ENCODE measurements at regions not wholly inside any gene's neighbourhood (a gene's known extent, or its start where the extent isn't known, plus 50 kb on each side); places are given as distances from the start of the nearest gene placed in this dataset.

DNA sequence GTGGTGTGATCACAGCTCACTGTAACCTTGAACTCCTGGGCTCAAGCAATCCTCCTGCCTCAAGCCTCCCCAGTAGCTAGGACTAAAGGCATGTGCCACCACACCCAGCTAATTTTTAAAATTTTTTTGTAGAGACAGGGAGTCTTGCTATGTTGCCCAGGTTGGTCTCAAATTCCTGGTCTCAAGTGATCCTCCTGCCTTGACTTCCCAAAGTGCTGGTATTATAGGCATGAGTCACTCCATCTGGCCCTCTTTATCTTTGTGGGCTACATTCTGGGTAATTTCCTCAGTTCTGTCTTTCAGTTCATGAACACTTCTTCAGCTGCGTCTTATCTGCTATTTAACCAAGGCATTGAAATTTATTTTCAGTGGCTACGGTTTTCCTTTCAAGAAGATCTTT is 196.6 kb upstream of the IER5L start:
- Histone ChIP-seq H3K4me3 (replicated peaks; ENCODE audit: insufficient read depth, low read length) (no peak overlapping the region), H3K27me3 (ENCODE audit: insufficient read depth, poor library complexity, severe bottlenecking) (no peaks in the 10 kb centered on the region), H3K27ac (replicated peaks) (no peak overlapping the region)
- DNase-seq (ENCODE audit: low read depth in 1 of 2, low spot score in 1 of 2) = no peak
- TF ChIP-seq SPI1 (IDR thresholded peaks at IDR 0.05; ENCODE audit: borderline replicate concordance, low read depth) (no peak), POLR2AphosphoS5 (IDR thresholded peaks at IDR 0.05; ENCODE audit: low read depth) (no peak), GABPA (IDR thresholded peaks at IDR 0.05; ENCODE audit: low read depth) (no peak), REST (IDR thresholded peaks at IDR 0.05; ENCODE audit: insufficient replicate concordance, low read depth) (no peak)
- TF ChIP-seq, protein P1, sequence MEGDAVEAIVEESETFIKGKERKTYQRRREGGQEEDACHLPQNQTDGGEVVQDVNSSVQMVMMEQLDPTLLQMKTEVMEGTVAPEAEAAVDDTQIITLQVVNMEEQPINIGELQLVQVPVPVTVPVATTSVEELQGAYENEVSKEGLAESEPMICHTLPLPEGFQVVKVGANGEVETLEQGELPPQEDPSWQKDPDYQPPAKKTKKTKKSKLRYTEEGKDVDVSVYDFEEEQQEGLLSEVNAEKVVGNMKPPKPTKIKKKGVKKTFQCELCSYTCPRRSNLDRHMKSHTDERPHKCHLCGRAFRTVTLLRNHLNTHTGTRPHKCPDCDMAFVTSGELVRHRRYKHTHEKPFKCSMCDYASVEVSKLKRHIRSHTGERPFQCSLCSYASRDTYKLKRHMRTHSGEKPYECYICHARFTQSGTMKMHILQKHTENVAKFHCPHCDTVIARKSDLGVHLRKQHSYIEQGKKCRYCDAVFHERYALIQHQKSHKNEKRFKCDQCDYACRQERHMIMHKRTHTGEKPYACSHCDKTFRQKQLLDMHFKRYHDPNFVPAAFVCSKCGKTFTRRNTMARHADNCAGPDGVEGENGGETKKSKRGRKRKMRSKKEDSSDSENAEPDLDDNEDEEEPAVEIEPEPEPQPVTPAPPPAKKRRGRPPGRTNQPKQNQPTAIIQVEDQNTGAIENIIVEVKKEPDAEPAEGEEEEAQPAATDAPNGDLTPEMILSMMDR (IDR thresholded peaks at IDR 0.05; ENCODE audit: insufficient read depth, low read length) = no peak

GRCh38 chr9:129374231-129374630 is 196.2 kb upstream of the IER5L start:
- Histone ChIP-seq H3K27me3 (ENCODE audit: insufficient read depth, poor library complexity, severe bottlenecking) (no peaks in the 10 kb centered on the region), H3K27ac (replicated peaks) (no peak overlapping the region), H3K4me3 (replicated peaks; ENCODE audit: insufficient read depth, low read length) (no peak overlapping the region)
- no peak for TF ChIP-seq REST (IDR thresholded peaks at IDR 0.05; ENCODE audit: insufficient replicate concordance, low read depth)
- TF ChIP-seq POLR2AphosphoS5 (IDR thresholded peaks at IDR 0.05; ENCODE audit: low read depth) = no peak
- no peak for TF ChIP-seq SPI1 (IDR thresholded peaks at IDR 0.05; ENCODE audit: borderline replicate concordance, low read depth)
- TF ChIP-seq, protein P1 (IDR thresholded peaks at IDR 0.05; ENCODE audit: insufficient read depth, low read length) = no peak
- no peak for TF ChIP-seq GABPA (IDR thresholded peaks at IDR 0.05; ENCODE audit: low read depth)
- DNase-seq (ENCODE audit: low read depth in 1 of 2, low spot score in 1 of 2) = no peak

DNA sequence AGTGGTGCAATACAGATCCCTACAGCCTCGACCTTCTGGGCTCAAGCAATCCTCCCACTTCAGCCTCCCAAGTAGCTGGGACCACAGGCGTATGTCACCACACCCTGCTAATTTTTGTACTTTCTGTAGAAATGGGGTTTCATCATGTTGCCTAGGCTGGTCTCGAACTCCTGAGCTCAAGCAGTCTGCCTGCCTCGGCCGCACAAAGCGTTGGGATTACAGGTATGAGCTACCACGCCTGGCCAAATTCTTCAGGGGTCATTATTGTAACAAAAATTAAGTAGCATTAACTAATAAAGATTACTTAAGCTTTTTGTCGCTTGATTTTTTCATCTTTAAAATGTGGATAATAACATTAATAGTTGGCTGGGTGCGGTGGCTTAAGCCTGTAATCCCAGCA is 195.3 kb upstream of the IER5L start:
- no peak overlapping the region for H3K4me3 ChIP-seq (replicated peaks; ENCODE audit: insufficient read depth, low read length)
- H3K27ac ChIP-seq (replicated peaks) = no peak overlapping the region
- no peaks in the 10 kb centered on the region for H3K27me3 ChIP-seq (ENCODE audit: insufficient read depth, poor library complexity, severe bottlenecking)
- no peak for DNase-seq (ENCODE audit: low read depth in 1 of 2, low spot score in 1 of 2)
- TF ChIP-seq REST (IDR thresholded peaks at IDR 0.05; ENCODE audit: insufficient replicate concordance, low read depth) (no peak), SPI1 (IDR thresholded peaks at IDR 0.05; ENCODE audit: borderline replicate concordance, low read depth) (no peak), POLR2AphosphoS5 (IDR thresholded peaks at IDR 0.05; ENCODE audit: low read depth) (no peak), GABPA (IDR thresholded peaks at IDR 0.05; ENCODE audit: low read depth) (no peak)
- TF ChIP-seq, protein P1 (IDR thresholded peaks at IDR 0.05; ENCODE audit: insufficient read depth, low read length) = no peak

Measured in HL-60 (cell line).